HT-29 (cell line): ENCODE measurements at regions not wholly inside any gene's neighbourhood (a gene's known extent, or its start where the extent isn't known, plus 50 kb on each side); places are given as distances from the start of the nearest gene placed in this dataset.
A peak's percentile ranks its signal among the peaks of the same experiment; 100 is the strongest.

ENCODE experiments used
- DNase-seq: peaks from one replicate; pipeline ENCODE4 v3.0.0-alpha.2; 2015; ENCODE audit warnings: low spot score

DNA sequence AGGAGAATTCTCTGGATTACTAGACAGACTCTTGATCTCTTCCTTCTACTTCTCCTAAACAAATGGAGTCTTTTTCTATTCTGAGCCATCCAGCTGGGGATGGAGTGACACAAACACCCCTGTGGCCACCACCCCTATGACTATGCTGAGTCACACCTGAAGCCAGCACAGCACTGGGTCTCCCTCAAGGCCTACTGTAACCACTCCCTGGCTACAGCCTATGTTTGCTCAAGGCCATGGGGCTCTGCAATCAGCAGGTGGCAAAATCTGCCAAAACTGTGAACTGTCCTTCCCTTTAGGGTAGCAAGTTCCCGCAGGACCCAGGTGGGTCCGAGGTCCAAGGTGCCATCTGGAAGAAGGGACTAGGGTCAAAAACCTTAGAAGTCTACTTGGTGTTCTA, 132.3 kb downstream of the TINAG start:
- no peak for DNase-seq

DNA sequence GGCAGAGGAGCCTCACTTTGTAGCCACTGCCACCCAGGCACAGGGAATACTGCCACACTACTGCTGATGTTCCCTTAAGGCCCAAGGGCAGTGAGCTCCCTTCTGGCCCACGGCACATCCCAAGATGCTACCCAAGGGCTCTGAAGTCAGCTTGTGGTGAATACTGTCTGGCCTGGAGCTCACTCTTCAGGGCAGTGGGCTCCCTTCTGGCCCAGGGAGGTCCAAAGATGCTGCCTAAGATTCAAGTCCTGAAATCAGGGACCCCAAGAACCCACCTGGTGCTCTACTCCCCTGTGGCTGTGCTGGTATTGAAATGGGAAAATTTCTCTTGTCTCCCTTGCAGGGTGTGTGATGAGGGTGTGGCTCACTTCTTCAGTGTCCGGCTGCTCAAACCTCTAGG, 132.8 kb downstream of the TINAG start:
- DNase-seq: no peak

- no peak for DNase-seq
Observed at GRCh38 chr6:54441687-54442248, 133.5 kb downstream of the TINAG start.

- DNase-seq: no peak
Observed at GRCh38 chr6:54445207-54445606, 137.0 kb downstream of the TINAG start.

GRCh38 chr6:54448617-54449016, 140.4 kb downstream of the TINAG start:
- DNase-seq: no peak

DNA sequence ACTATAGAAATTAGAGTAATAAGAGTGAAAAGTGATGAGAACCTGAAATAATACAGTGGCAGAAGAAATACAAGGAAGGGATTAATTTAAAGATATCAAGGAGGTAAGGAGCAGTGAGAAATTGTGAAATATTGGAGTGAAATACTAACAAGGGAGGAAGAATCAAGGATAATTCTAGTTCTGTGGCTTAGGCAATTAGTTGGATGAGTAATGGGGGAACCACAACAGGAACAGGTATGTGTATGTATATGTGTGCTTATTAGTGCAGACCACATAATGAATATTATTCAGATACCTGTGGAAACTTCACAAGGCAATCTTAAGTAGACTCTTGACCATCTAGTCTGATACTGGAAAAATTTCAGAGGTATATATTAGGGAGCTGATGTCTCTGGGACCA, 143.3 kb downstream of the TINAG start:
- no peak for DNase-seq

DNA sequence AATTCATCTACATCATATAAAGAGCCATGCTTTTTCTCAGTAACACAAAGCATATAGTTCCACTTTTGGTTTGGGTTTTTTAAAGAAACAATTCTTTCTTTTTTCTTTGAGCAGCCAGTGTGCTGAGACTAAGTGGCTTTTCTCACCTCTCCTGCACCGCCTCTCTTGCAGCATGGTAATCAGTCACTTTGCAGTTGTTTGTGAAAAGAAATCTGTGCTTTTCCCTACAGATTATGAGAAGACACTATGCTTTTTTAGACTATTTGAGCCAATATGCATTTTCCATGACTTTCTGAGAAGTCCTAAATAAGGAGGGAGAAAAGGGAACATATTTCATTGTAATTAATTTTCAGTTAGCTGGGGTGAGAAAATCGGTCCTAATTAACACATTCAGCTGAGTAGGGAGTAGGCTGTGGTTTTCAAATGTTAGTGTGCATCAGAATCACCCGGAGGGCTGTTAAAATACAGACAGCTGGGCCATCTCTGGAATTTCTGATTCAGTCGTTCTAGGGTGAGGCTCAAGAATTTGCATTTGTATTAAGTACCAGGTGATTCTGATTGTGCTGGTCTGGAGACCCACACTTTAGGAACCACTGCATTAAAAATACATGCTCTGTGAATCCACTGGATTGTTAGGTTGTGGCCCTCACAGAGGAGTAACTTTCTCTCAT, 155.2 kb downstream of the TINAG start:
- DNase-seq: no peak

DNA sequence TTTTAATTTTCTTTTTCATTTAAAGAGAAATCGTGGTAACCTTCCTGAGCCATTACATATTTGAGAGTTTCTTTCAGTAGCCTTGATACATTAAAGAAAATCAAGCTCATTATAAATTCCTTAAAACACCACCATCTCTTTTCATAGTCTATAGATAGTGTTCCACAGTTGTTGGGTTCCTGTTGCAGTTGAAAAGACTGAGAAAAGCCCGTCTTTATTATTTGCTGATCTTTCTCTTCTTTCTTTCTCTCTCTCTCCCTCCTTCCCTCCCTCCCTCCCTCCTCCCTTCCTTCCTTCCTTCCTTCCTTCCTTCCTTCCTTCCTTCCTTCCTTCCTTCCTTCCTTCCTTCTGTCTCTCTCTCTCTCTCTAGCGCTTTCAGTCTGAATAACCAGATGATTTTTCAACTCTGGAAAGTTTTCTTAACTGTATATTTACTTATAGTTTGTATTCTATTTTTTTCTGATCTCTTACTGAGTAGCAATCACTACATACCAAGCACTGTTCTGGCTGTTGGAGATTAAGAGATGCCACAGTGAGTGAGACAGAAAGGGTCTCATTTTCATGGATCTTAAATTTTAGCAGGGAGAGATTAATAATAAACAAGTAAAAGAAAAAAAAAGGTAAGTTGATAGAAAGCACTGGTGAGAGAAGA, 157.5 kb downstream of the TINAG start:
- DNase-seq: no peak

DNA sequence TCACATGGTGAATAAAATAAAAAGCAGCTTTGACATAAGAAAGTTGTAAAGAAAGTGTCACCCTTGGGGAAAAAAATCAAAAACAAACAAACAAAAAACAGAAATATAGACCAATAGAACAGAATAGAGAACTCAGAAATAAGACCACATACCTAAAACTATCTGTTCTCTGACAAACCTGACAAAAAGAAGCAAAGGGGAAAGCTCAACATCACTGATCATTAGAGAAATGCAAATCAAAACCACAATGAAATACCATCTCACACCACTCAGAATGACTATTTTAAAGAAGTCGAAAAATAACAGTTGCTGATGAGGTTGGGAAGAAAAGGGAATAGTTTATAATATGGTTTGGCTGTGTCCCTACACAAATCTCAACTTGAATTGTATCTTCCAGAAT, 159.1 kb downstream of the TINAG start:
- DNase-seq: no peak

DNA sequence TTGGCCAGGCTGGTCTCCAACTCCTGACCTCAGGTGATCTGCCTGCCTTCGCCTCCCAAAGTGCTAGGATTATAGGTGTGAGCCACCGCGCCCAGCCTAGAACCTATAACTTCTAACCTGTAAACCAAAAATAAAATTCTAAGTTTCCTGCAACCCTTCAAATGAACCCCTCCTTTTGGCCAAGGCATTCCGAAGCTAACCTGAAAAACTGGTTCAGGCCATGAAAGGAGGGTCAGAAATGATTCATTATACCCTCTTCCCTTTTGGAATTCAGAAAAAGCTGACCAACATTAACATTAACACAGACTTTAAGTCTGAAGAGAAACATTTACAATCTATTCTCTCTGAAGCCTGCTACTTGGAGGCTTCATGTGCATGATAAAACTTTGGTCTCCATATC, 165.1 kb downstream of the TINAG start:
- DNase-seq: peak; percentile 28

DNA sequence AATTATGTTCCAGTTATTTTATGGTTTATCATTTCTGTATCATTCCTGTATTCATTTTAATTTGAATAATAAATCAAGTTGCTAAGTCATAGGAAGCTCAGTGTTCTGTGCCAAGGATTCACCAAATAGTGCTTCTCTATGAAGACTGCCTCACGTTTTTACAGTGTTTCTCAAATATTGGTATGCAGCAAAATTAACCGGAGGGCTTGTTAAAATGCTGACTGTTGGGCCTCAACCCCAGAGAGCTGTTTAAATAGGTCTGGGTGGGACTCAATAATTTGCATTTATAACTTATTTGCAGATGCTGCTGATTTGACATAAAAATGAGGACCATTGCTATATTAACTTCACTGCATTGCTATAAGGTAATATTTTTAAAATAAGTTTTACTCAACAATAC, 166.7 kb downstream of the TINAG start:
- DNase-seq: no peak

GRCh38 chr6:54481091-54481490, 172.8 kb downstream of the TINAG start:
- peak; percentile 58 for DNase-seq

DNA sequence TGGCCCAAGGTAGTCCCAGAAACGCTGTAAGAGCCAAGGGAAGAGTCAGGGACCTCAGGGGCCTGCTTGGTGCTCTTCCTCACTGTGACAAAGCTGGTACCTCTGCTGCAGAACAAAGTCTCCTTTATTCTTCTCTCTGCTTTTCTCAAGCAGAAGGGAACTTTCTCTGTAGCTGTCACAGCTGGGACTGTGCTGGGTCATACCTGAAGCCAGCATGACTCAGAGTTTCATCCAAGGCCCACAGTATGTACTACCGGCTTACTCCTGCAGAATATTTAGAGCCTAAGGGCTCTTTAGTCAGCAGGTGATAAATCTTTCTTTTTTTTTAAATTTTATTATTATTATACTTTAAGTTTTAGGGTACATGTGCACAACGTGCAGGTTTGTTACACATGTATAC, 183.2 kb downstream of the TINAG start:
- DNase-seq: no peak

- no peak for DNase-seq
Observed at GRCh38 chr6:54493138-54493537, 184.9 kb downstream of the TINAG start.

DNA sequence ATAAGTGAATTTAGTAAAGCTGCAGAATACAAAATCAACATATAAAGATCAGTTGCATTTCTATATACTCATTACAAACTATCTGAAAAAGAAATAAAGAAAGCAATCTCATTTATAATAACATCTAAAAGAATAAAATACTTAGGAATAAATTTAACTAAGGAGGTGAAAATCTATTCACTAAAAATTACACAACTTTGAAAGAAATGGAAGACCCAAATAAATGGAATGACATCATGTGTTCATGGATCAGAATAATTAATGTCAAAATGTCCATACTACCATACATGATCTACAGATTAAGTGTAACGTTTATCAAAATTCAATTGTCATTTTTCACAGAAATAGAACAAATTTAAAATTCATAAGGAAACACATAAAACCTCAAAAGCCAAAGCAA, 194.9 kb downstream of the TINAG start:
- DNase-seq: no peak

DNA sequence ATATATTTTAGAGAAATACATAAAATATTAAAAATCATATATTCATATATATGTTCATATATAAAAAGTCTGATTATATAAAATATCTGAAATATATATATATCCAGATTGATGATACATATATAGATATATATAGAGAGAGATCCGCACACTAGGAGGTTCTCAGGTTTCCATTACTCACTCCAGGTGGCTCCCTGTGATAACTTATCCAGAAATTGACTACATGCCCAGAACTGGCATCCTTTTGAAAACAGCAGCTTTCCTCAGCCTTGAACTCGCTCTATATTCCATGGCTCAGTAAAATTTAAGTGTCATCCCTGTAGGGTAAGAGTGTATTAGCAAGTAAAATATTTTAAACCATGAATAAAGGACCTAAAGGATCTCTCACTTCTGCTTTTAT, 206.8 kb downstream of the TINAG start:
- DNase-seq: peak; percentile 9

DNA sequence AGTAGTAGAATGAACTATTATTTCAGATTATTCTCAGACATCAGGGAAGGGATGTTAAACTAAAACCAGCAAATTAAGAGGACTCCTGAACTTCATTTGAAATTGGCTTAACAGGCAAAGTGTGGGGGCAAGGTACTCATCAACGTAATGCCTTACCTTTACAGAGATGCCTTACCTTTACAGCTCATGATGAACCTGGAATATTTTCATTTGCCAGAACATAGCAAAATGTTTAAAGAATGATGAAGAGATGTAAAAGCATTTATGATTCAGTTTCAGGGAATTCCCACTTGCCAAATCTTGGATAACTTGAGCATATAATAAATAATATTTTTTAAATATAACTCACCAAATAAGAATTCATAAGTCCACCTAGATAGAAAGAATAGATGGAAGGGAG, 207.5 kb downstream of the TINAG start:
- no peak for DNase-seq

DNA sequence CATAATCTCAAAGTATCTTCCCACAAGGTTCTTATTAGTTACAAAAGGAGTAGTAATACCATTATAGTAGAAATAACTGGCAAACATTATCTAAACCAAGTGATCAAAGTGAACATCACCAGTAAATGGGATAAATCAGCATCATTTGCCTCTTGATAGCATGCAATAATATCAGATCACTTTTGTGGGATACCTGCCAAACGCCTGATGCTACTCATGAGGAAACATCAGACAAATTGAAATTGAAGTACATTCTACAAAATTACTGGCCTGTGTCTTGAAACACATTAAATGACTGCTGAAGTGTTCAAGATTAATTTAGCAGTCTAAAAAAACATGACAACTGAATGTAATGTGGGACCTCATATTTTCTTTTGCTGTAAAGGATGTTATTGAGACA, 208.1 kb downstream of the TINAG start:
- no peak for DNase-seq

DNA sequence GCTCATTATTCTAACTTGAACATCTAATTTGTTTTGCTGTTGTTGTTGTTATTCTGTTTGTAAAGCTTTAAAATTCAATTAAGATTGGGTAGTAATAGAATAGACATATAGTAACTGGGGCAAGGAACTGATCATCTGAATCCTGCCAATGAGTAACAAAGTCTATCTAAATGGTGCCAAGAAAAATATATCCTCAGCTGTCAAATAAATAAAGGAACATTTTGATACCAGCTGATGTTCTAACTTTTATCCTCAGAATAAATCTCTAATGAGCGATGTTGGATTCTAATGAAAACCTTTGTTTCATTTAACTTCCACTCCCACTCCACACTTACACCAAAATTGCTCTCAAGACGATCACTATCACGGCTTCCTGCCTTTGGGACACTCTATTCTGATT, 210.9 kb downstream of the TINAG start:
- no peak for DNase-seq

DNA sequence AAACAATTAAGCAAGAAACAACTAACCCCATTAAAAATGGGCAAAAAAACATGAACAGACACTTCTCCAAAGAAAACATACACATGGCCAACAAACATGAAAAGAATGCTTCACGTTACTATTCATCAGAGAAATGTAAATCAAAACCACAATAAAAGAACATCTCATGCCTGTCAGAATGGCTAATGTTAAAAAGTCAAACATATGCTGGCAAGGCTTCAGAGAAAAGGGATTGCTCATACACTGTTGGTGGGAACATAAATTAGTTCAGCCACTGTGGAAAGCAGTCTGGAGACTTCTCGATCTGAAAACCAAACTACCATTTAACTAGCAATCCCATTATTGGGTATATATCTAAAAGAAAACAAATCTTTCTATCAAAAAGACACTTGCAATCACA, 217.5 kb downstream of the TINAG start:
- DNase-seq: no peak

DNA sequence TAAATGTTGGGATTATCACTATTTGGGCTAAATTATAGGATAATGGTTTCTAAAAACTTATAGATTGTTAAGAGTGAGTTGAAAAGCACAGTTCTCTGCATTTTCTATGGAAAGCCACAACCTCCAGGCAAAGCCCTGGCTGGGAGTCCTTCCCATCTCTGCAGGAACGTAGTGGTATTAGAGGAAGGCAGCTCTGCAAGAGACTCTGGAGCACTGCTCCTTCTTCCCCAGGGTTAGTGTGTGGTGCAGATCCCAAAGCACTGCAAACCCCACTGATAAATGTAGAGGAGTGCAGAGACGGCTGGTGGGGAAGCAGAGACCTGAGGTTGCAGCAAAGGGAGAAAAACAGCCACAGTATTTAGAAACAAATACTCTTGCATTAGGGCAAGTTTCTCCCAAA, 225.3 kb downstream of the TINAG start:
- no peak for DNase-seq

- DNase-seq: no peak
Observed at GRCh38 chr6:54535568-54535967, 227.3 kb downstream of the TINAG start.

DNA sequence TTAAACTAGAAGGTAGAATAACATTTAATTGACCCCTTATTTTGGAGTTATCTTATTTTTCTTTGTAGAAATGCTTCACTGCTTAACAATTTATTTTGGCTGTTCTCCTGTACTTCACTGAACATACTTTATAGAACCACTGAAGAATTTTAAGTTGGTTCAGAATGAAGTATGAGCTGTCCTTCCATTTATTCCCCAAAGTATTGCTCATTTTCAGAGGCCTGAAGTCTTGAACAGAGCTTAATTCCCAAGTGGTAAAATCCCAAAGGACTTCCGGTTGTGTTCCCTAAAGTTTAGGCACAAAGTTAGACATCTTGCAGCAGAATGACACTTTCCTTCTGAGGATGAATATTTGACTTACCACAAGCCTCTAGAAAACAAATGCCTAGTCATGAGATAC, 233.3 kb downstream of the TINAG start:
- DNase-seq: no peak

- DNase-seq: no peak
Observed at GRCh38 chr6:54559136-54559535, 250.9 kb downstream of the TINAG start.
